ENCODE measurements at regions not wholly inside any gene's neighbourhood (a gene's known extent, or its start where the extent isn't known, plus 50 kb on each side); places are given as distances from the start of the nearest gene placed in this dataset.
"Not testable (repeated sequence)": the region's sequence is repeated elsewhere in the genome, so short reads cannot be mapped to it uniquely, and the experiment has no call there.

DNA sequence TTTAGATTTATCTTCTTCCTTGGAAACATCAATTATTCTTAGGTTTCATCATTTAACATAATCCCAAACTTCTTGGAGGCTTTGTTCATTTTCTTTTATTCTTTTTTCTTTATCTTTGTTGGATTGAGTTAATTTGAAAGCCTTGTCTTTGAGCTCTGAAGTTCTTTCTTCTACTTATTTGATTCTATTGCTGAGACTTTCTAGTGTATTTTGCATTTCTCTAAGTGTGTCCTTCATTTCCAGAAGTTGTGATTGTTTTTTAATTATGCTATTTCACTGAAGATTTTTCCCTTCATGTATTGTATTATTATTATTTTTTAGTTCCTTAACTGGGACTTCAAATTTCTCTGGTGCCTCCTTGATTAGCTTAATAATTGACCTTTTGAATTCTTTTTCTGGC, 103.1 kb upstream of the SGIP1 start:
- TF ChIP-seq, protein P1, sequence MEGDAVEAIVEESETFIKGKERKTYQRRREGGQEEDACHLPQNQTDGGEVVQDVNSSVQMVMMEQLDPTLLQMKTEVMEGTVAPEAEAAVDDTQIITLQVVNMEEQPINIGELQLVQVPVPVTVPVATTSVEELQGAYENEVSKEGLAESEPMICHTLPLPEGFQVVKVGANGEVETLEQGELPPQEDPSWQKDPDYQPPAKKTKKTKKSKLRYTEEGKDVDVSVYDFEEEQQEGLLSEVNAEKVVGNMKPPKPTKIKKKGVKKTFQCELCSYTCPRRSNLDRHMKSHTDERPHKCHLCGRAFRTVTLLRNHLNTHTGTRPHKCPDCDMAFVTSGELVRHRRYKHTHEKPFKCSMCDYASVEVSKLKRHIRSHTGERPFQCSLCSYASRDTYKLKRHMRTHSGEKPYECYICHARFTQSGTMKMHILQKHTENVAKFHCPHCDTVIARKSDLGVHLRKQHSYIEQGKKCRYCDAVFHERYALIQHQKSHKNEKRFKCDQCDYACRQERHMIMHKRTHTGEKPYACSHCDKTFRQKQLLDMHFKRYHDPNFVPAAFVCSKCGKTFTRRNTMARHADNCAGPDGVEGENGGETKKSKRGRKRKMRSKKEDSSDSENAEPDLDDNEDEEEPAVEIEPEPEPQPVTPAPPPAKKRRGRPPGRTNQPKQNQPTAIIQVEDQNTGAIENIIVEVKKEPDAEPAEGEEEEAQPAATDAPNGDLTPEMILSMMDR (IDR thresholded peaks at IDR 0.05): not testable (repeated sequence)
- TF ChIP-seq POLR2A (IDR thresholded peaks at IDR 0.05): not testable (repeated sequence)
